HG02981 (cell line): ENCODE measurements at regions not wholly inside any gene's neighbourhood (a gene's known extent, or its start where the extent isn't known, plus 50 kb on each side); places are given as distances from the start of the nearest gene placed in this dataset.

Experiments
- ATAC-seq: cut with Tn5 transposase; IDR thresholded peaks from one replicate; pipeline ENCODE4 v1.9.1; 2021; ENCODE audit warnings: mild to moderate bottlenecking, moderate library complexity; ENCODE audit not compliant: unreplicated experiment

DNA sequence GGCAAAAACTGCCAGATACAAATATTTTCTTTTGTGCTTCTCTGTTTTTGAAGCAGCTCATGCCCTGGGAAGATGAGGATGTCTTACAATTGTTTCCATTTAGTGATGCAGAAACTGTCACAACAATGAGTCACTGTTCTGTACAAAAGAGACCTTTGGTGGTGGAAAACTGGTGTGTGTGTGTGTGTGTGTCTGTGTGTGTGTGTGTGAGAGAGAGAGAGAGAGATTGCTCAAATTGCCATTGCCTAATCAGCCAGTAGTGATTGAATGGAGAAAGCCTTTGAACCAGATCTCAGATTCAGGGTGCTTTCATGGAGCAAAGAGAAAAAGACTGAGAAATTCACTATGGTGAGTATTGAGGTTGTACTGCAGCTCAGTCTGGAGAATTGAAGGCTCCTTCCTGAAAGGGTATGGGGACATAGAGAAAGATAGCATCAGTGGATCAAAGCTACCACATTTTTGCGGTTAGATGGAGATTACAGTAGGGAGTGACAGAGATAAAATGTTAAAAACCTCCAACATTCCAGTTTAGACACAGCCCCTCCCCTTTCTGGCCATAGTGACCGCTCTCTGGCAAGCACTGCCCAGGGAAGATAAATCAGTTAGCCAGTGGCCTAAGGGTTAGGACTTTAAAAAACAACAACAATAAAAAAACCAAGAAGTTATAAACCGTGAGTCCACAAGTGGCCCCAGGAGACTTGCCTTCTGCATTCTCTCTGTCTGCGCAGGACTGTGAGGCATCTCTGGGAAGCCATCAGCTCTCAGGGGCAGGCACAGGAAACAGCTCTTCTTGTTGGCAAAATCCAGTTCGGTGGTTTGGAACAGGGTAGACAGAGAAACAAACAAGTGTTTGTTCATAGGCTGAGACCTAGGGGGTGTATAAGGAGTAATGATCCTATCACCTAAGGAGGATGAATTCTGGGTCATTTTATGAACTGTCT lies 406.5 kb downstream of the DUSP10 start:
- ATAC-seq: no peak

DNA sequence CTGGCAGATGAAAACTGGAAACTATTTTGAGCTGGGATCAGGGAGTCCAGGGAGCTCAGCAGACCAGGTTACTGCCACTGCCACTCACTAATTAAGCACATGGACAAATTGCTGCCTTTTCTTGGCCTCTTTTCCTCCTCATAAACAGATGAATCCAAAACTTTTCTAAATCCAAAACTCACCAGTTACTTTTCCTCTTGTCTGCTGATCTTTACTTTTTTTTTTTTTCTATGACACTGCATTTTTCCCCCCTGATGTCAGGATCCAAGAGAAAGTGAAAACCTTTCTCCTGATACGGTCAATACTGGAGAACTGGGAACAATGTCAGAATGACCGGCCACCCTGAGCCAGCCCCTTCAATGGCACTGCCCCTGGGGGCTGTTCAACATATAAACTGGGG lies 405.8 kb downstream of the DUSP10 start:
- no peak for ATAC-seq

DNA sequence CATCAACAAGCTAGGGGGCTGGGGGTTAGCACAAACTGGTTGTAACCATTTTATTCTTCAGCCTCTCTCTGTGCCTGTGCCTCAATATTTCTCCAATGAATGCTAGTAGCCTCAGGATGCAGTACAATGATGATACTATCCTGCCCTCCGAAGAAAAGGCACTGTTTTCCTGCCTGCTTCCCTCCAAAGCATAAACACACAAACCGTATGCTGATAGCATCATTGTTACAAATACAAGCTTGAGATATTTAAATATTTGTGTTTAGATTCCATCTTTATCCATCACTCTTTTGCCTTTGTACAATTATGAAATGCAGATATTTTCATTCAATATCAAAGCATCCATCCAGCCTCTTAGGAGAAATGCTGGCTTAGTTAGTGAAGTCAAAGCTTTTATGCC lies 404.8 kb downstream of the DUSP10 start:
- no peak for ATAC-seq

DNA sequence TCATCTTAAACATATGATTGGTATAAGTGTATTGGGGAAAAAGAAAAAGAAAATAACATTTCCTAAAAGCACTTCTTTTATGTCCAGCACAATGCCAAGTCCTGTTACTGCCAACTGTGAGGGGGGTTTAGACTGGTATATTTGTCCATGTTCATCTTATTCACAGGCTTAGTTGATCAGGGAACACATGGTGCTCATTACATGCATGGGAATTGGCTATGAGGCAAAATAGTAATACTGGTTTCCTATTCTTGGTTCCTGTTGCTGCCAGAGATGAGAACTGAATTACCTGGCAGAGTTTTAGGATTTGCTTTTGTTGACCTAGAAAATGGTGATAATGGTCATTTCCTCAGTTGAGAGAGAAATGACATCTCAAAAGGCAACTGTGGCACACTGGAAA lies 398.8 kb downstream of the DUSP10 start:
- no peak for ATAC-seq

DNA sequence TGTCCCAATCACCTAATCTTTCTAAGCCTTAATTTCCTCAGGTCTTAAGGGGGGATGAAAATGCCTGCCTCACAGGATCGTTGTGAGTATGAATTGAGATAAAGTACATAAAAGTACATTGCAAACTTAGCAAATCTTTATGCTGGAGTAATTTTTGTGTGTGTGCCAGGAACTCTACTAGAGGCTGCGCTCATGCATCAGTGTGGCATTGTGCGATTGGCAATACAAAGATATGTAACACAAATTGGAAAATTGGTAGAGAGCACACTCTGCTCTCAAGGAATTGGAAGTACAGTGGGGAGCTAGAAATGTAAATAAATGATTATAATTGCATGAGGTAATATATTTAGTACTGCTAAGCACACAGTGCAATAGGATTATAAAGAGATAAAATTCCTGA lies 398.3 kb downstream of the DUSP10 start:
- no peak for ATAC-seq

DNA sequence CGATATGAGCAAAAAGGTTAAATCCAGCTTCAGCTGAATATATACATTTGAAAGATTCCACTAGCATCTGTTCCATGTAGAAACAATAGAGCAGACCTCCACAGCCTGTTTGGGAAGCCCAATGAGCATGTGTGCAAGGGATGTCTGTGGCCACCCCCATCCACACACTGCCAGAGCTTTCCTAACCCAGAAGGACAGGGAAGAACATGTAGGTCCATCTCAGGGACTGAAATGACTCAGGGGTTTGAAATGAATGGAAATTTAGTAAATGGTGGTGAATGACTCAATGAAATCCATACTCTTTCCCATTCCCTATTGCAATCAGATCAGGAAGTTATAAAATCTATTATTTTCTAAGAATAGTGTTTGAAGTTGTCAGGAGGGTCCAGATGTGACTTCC lies 397.2 kb downstream of the DUSP10 start:
- ATAC-seq: no peak

DNA sequence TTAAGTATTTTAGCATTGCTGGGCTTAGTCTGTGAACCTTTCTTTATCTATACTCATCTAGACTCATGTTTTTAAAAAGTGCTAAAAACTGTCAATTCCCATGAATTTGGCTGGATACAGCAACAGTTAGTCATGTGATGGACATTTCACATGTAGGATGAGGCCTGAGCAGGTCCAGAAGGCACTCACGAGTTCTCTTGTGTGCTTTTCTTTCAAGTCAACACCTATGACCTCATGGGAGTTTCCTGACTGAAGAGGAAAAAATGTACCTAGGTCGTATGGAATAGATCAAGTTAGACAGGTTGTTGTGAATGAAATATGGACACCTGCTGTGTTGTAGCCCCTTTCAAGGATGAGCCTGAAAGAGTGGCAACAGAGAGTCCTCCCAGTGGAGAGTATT lies 394.2 kb downstream of the DUSP10 start:
- ATAC-seq: no peak

DNA sequence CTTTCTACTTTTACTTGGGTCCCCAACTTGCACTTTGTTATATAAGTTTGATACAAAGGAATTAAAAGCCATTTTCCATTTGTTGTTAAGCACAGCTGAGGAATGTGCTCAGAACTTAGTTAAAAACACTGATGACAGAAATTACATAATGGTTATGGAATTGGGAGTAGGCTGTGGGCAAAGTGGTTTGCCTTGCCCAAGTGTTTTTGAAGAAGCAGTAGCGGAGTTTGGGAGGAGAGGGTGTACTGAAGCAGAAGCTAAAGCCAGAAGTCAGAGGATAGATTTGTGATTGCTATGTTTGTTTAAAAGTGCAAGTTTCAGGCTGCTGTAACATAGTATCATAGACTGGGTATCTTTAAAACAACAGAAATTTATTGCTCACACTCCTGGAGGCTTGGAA lies 391.8 kb downstream of the DUSP10 start:
- ATAC-seq: no peak

DNA sequence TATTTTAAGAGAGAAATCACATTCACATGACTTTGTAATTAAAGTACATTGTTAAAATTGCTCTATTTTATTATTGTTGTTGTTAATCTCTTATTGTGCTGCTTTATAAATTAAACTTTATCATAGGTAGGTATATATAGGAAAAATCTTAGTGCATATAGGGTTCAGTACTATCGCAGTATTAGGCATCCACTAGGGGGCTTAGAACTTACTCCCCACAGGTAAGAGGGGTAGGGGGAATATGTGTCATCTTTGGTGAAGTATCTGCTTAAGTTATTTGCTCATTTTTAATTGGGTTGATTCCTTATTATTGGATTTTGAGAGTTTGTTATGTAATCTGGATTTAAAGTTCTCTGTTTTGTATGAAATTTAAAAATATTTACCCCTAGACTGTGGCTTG lies 385.2 kb downstream of the DUSP10 start:
- no peak for ATAC-seq

DNA sequence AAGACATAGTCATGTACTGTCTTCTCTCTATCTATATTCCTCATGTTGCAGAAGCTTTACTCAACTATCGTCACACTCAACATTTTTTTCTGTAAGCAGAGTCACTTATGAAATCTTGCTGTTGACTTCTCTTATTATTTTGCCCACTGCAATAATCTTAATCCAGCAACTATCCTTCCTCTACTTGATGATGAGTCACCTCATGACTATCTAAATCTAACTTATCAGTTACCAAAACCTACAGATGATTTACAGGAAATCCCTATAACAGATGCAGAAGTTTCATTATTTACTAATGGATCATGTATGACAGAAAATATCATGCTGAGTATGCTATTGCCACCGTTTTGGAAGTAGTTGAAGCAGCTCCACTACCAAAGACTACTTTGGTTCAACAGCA lies 378.9 kb downstream of the DUSP10 start:
- ATAC-seq: no peak

DNA sequence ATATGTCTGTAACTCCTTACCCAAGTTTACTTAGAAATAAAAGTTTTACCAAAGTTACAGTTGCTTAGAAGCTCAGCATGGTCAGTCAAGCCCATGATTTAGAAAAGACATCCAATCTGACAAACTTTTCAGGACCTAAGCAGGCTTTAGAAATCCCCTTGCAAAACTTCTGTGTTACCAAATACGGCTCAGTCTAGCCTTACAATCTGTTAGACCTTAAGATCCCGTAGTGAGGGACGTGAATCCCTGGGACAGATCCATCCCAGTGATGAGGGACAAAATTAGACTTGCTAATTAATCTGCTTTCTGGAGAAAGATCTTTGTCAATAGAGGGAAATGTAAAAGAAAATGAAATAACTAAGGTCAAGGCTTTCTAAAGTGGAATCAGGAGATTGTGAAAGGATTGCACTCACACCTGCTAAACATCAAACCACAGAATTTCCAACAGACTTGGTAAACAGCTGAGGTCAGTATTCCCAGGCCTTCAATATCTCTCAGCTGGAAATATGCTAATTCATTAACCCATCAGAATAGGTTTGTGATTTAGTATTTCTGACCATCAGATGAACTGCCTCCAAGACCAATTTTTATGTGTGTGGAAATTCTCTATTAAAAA lies 375.3 kb downstream of the DUSP10 start:
- ATAC-seq: no peak

DNA sequence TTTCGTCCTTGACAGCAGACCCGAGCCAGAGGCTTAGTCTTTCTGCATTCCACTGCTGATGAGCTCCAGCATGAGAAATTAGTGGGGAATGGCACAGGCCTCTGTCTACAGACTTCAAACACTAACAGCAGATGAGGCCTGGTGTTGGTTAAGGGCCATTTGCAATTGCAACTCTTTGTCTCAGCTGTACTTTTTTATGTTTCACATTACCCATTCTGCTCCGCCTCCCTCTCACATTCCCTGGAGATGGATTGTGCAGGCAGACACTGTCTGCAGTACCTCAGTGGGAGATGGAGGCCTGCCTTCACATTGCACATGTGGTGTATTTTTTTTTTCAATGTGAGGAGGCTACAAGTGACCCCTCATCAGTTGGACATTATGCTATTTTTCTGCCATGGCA lies 370.2 kb downstream of the DUSP10 start:
- no peak for ATAC-seq

DNA sequence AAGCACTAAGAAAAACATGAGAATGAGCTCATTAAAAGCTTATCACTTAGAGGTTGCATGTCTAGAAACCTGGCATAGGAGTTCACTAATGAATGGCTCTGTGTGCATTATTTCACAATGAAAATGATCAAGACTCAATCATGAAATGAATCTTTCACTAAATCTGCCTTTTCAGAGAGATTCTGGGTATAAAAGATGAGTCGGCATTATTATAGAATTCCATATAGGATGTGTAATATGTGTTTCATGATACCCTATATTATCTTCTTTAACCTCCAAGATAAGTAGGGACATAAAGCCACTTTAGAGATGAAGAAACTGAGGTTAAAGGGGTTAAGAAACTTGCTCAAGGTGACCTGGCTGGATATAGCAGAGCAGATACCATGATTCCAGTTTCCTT lies 368.1 kb downstream of the DUSP10 start:
- ATAC-seq: no peak

DNA sequence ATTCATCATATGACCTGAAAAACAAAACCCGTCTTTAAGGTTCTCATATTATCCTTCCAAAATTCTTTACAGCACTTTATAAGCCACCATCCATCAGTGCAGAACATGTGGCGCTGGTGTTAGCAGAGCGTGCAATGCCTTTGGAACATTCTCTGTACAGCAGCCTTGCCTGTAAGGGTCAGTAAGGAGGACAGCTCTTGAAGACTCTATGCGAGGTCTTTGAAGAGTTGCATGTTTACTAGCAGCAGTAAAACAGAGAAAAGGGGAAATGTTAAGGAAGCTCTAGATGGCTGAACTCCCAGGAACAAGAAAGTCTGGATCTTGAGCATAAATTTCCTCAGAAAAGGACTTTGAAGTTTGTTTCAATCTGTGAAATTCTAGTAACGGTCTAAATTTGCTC lies 365.6 kb downstream of the DUSP10 start:
- no peak for ATAC-seq

DNA sequence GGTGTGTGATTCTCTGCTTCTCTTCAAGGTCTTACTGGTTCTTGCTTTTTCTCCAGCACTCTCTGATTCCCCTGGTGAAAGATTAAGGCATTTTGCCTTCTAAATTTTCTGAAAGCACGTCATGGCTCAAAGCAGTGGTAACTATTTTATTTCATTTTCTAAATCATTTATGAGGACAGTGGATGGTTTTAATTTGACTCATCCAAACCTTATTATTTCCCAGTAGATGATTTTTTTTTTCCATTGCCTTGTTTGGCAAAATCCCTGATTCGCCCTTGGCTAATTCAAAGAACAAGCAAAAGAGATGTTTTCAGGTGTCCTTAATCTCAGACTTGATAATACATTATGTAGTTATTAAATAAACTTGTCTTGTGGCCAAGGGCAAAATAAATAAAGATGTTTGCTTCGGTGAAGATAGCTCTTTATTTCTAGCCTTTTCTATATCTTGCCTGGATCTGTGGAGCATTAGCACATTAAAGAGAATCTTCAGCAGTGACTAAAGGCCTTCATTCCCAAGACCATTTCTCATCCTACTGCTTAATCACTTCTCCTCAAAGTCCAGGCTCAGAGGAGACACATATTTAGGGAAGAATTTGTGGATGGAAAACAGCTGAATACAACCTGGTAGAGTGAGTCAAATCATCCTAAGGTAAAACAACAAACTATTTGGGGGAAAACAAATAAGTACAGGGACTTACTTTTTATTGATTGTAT lies 359.8 kb downstream of the DUSP10 start:
- no peak for ATAC-seq

DNA sequence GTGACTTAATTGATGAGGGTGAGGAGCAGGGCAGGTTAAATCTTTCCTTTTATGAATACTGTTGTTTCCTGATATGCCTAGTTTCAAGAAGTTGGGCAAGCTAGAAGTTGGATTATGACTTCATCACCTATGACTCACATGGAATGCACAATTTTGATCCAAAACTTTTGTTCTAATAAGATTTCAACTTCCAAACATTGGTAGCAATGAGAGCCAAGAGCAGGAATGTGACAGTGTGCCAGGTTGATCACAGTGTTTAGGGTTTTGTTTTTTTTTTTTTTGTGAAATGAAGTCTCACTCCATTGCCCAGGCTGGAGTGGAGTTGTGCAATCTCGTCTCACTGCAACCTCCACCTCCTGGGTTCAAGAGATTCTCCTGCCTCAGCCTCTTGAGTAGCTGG lies 349.4 kb downstream of the DUSP10 start:
- ATAC-seq: no peak

DNA sequence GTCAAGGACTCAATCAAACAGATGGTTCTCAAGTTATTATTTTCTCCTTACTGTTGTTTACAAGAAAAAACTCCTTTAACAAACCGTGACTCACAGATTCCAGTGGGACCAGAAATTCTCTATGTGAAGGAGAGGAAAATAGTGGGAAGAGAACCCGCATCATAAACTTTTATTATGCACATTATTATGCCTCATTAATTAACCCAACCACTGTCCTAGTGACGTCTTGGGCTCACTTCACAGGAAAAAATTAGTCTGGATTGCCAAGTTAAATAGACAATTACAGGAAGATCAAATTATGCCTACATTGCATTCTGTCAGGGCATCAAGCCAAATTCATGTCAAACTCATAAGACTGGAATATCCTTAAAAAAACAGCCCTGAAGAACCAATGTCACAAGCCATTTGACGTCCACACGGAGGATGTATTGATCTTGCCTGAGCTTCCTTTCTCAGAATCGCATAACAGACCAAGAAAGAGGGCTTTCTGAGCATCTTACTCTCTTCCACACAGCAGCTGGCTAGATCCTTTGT lies 347.8 kb downstream of the DUSP10 start:
- no peak for ATAC-seq

DNA sequence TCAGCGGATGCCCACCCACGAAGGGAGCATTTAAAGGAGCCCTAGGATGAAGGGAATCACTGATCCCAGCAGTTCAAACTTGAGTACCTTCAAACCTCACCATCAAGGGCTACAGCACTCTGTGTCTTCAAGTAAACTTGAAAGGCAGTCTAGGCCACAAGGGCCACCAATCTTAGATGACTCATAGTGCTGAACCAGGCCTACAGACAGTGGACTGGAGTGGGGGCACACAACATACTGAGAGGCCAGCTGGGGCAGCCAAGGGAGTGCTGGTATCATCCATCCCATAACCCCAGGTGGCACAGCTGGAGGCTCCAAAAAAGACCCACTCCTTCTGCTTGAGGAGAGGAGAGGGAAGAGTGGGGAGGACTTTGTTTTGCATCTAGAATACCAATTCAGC lies 345.4 kb downstream of the DUSP10 start:
- ATAC-seq: no peak

DNA sequence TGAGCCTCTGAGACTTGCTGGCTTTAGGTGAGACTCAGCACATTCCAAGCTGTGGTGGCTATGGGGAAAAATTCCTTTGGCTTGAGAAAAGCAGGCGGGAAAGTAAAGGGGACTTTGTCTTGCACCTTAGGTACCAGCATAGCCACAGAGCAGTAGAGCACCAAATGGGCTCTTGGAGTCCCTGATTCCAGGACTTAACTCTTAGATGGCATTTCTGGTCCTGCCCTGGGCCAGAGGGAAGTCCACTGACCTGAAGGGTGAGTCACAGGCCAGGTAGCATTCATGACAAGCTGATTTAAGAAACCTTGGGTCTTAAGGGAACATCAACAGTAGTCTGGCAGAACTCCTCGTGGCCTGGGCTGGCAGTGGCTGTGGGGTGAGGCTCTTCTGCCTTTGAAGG lies 344.7 kb downstream of the DUSP10 start:
- ATAC-seq: no peak

DNA sequence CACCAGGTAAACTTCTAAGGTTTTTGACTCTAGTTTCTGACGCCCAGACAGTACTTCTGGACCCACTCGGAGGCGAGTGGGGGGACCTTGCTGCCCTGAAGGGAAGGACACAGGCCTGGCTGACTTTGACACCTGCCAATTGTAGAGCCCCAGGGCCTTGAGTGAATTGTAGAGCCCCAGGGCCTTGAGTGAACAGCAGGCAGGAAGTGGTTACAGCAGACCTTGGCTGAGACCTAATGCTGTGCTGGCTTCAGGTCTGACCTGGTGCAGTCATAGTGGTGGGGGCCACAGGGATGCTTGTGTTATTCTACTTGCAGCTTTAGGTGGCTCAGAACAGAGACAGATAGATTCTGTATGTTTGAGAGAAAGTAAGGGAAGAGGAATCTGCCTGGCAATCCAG lies 344.3 kb downstream of the DUSP10 start:
- no peak for ATAC-seq

DNA sequence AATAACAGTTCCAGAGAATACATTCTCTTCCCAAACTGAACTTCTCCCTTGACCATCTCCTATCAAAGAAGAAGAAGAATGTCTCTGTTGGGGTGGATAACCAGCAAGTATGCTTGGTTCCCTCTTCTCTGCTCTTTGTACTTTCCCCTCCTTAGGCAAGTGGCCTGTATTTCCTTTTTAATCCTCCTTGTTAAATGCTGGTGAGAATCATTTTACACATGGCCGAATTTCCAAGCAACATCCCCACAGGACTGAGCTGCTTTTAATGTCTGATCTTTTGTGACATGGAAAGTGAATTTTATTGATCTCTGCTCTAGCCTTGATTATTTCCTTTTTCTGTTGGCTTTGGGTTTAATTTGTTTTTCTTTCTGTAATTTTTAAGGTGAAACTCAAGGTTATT lies 336.7 kb downstream of the DUSP10 start:
- no peak for ATAC-seq
